Epithelial cell of proximal tubule (primary cell): ENCODE measurements at regions not wholly inside any gene's neighbourhood (a gene's known extent, or its start where the extent isn't known, plus 50 kb on each side); places are given as distances from the start of the nearest gene placed in this dataset.
A peak's percentile ranks its signal among the peaks of the same experiment; 100 is the strongest.

ENCODE experiments used
- DNase-seq: peaks from one replicate; pipeline ENCODE4 v3.0.0-alpha.2; 2011; ENCODE audit warnings: low read depth
- H3K4me3 ChIP-seq: 2 replicates; pipeline ENCODE4 v1.5.1; 2011; ENCODE audit warnings: low read depth, mild to moderate bottlenecking, low read length
- CTCF ChIP-seq: conservative IDR thresholded peaks from 2 replicates; pipeline ENCODE4 v1.5.1; 2012; ENCODE audit warnings: low read depth, mild to moderate bottlenecking, low read length

GRCh38 chr10:29738341-29738740 lies 103.6 kb upstream of the SVIL start:
- H3K4me3 ChIP-seq = no peak overlapping the region
- DNase-seq = no peak
- TF ChIP-seq CTCF = no peak

- no peak for TF ChIP-seq CTCF
- peak overlapping the region; percentile 85 for H3K4me3 ChIP-seq
- DNase-seq = no peak
Observed at GRCh38 chr10:29737074-29737593, 102.4 kb upstream of the SVIL start.

GRCh38 chr10:29736366-29737073 lies 101.7 kb upstream of the SVIL start:
- DNase-seq = no peak
- H3K4me3 ChIP-seq = peak overlapping the region; percentile 85
- no peak for TF ChIP-seq CTCF

- TF ChIP-seq CTCF = peak; percentile 75
- peak overlapping the region; percentile 85 for H3K4me3 ChIP-seq
- DNase-seq = no peak
Observed at GRCh38 chr10:29735628-29736365, 101.0 kb upstream of the SVIL start.

GRCh38 chr10:29734962-29735627 lies 100.3 kb upstream of the SVIL start:
- TF ChIP-seq CTCF = no peak
- no peak for DNase-seq
- H3K4me3 ChIP-seq = peak overlapping the region; percentile 85

- no peak for TF ChIP-seq CTCF
- no peak for DNase-seq
- H3K4me3 ChIP-seq = peak overlapping the region; percentile 85
Observed at GRCh38 chr10:29734640-29734961, 99.8 kb upstream of the SVIL start.
